HEK293T (cell line): ENCODE measurements at regions not wholly inside any gene's neighbourhood (a gene's known extent, or its start where the extent isn't known, plus 50 kb on each side); places are given as distances from the start of the nearest gene placed in this dataset.

ENCODE experiments used
- CTCF ChIA-PET: fragments of 350-600 bp; formaldehyde crosslinking; extraction: SDS; loops from one replicate; lab custom pipeline; 2021; ENCODE audit warnings: antibody characterized with exemption, inconsistent platforms; lab: Yijun Ruan, JAX
- POLR2A ChIA-PET: fragments of 350-600 bp; formaldehyde crosslinking; extraction: SDS; loops from one replicate; lab custom pipeline; 2020; ENCODE audit warnings: antibody characterized with exemption, inconsistent platforms; lab: Yijun Ruan, JAX
- DNase-seq: peaks from one replicate; pipeline ENCODE4 v3.0.0; 2012; ENCODE audit warnings: mixed read lengths; ENCODE audit errors: extremely low spot score
- ARNT ChIP-seq: fragments of 450-650 bp; IDR thresholded peaks from 2 replicates; pipeline ENCODE4 v1.6.1; 2017; ENCODE audit warnings: mild to moderate bottlenecking
- BHLHE40 ChIP-seq: fragments of 450-650 bp; IDR thresholded peaks from 2 replicates; pipeline ENCODE4 v1.6.1; 2016; ENCODE audit warnings: mild to moderate bottlenecking, moderate library complexity, borderline replicate concordance
- CTBP1 ChIP-seq: fragments of 450-650 bp; IDR thresholded peaks from 2 replicates; pipeline ENCODE4 v1.6.1; 2016; ENCODE audit warnings: borderline replicate concordance
- ELF4 ChIP-seq: fragments of 450-650 bp; IDR thresholded peaks from 2 replicates; pipeline ENCODE4 v1.6.1; 2017; ENCODE audit warnings: antibody characterized with exemption
- FOXA1 ChIP-seq: fragments of 450-650 bp; IDR thresholded peaks from 2 replicates; pipeline ENCODE4 v1.6.1; 2016; ENCODE audit warnings: mild to moderate bottlenecking
- FOXK2 ChIP-seq: fragments of 450-650 bp; IDR thresholded peaks from 2 replicates; pipeline ENCODE4 v1.6.1; 2016; ENCODE audit warnings: mild to moderate bottlenecking
- FOXM1 ChIP-seq: fragments of 450-650 bp; IDR thresholded peaks from 2 replicates; pipeline ENCODE4 v1.6.1; 2017; ENCODE audit warnings: mild to moderate bottlenecking, borderline replicate concordance
- HDGF ChIP-seq: fragments of 450-650 bp; IDR thresholded peaks from 2 replicates; pipeline ENCODE4 v1.6.1; 2017; ENCODE audit warnings: antibody characterized with exemption, borderline replicate concordance
- L3MBTL2 ChIP-seq: fragments of 450-650 bp; conservative IDR thresholded peaks from 2 replicates; pipeline ENCODE4 v1.6.1; 2016; ENCODE audit warnings: mild to moderate bottlenecking
- LEF1 ChIP-seq: fragments of 450-650 bp; IDR thresholded peaks from 2 replicates; pipeline ENCODE4 v1.6.1; 2017; ENCODE audit warnings: mild to moderate bottlenecking, borderline replicate concordance
- NFRKB ChIP-seq: fragments of 450-650 bp; IDR thresholded peaks from 2 replicates; pipeline ENCODE4 v1.6.1; 2016; ENCODE audit warnings: mild to moderate bottlenecking, moderate library complexity
- SP1 ChIP-seq: fragments of 450-650 bp; IDR thresholded peaks from 2 replicates; pipeline ENCODE4 v1.6.1; 2017
- SUZ12 ChIP-seq: fragments of 450-650 bp; IDR thresholded peaks from 2 replicates; pipeline ENCODE4 v1.6.1; 2016; ENCODE audit warnings: mild to moderate bottlenecking
- TARDBP ChIP-seq: fragments of 450-650 bp; IDR thresholded peaks from 2 replicates; pipeline ENCODE4 v1.6.1; 2016
- ZNF384 ChIP-seq: fragments of 450-650 bp; IDR thresholded peaks from 2 replicates; pipeline ENCODE4 v1.6.1; 2016
- TF ChIP-seq, protein P1 (sequence below): fragments of 450-650 bp; IDR thresholded peaks from 2 replicates; pipeline ENCODE4 v1.6.1; 2016

DNA sequence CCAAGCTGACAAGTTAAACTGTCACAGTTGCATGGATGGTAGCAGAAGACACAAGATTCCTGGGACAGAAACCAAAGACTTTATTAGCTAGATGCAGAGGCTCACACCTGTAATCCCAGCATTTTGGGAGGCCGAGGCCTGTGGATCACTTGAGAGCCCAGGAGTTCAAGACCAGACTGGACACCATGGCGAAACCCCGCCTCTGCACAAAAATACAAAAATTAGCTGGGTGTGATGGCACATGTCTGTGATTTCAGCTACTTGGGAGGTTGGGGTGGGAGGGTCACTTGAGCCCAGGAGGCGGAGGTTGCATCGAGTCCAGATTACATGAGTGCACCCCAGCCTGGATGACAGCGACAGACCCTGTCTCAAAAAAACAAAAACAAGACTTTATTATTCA lies 346.6 kb downstream of the IRS2 start:
- no peak for DNase-seq
- TF ChIP-seq FOXM1 (no peak), ELF4 (no peak), ARNT (no peak), FOXK2 (no peak), CTBP1 (no peak), HDGF (no peak), L3MBTL2 (no peak), TARDBP (no peak), FOXA1 (no peak), LEF1 (no peak), NFRKB (no peak)
- TF ChIP-seq, protein P1, sequence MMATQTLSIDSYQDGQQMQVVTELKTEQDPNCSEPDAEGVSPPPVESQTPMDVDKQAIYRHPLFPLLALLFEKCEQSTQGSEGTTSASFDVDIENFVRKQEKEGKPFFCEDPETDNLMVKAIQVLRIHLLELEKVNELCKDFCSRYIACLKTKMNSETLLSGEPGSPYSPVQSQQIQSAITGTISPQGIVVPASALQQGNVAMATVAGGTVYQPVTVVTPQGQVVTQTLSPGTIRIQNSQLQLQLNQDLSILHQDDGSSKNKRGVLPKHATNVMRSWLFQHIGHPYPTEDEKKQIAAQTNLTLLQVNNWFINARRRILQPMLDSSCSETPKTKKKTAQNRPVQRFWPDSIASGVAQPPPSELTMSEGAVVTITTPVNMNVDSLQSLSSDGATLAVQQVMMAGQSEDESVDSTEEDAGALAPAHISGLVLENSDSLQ, result no peak
- ChIA-PET CTCF (no interaction called here), POLR2A (no interaction called here)

DNA sequence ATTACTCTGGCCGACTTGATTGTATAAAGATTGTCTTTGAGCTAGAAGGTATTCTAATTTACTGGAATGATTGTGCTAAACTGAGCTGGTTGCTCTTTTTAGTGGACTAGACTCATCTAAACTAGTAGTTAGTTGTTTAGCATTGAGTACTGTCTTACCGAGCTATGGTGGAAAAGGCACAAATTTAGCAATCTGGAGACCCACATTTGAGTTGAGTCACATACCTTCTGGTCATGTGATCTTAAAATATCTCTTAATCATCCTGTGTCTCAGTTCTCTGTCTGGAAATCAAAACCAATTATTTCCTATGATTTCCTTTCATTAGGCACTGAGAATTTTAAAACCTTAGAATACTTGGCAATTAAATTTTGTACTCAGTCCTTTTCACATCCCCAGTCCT lies 349.5 kb downstream of the IRS2 start:
- TF ChIP-seq TARDBP, result no peak
- TF ChIP-seq SUZ12, result no peak
- no peak for TF ChIP-seq NFRKB
- TF ChIP-seq HDGF, result no peak
- no peak for TF ChIP-seq L3MBTL2
- no peak for TF ChIP-seq ZNF384
- TF ChIP-seq FOXK2, result no peak
- TF ChIP-seq ARNT, result no peak
- TF ChIP-seq ELF4, result no peak
- no peak for TF ChIP-seq FOXM1
- no peak for TF ChIP-seq LEF1
- TF ChIP-seq BHLHE40, result no peak
- no peak for TF ChIP-seq SP1
- TF ChIP-seq, protein P1, result no peak
- no peak for DNase-seq
- ChIA-PET CTCF (no interaction called here), POLR2A (no interaction called here)

DNA sequence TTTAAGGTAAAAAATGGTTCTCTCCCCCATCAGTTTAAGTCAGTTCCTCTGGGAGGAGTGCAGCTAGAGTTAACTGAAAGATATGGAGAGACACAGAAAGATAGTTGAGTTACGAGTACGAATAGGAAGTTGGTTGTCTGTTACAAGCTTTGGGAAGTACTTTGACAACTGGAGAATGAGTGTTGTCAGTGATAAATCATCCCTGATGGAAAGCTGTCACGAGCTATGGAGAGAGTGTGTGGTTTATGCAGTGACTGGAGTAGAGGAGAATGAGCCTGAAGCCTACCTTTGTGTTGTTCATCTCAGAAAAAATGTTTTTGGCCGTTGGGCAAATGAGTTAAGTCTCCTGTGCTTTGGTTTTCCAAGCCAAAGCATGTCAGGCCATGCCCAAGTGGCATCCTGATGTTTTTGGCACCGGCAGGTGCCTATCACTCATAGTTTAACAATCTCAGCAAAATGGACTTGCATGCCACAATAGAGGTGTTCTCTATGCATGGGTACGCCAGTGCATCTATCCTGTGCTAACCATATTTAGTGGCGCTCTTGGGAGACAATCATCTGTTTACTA lies 350.2 kb downstream of the IRS2 start:
- TF ChIP-seq SP1, result no peak
- no peak for TF ChIP-seq FOXA1
- no peak for TF ChIP-seq NFRKB
- TF ChIP-seq, protein P1, result no peak
- no peak for TF ChIP-seq LEF1
- TF ChIP-seq FOXM1, result no peak
- TF ChIP-seq FOXK2, result no peak
- TF ChIP-seq HDGF, result no peak
- no peak for TF ChIP-seq SUZ12
- no peak for TF ChIP-seq CTBP1
- no peak for TF ChIP-seq ELF4
- no peak for TF ChIP-seq ARNT
- no peak for TF ChIP-seq ZNF384
- TF ChIP-seq BHLHE40, result no peak
- TF ChIP-seq L3MBTL2, result no peak
- TF ChIP-seq TARDBP, result no peak
- no peak for DNase-seq
- ChIA-PET CTCF (no interaction called here), POLR2A (no interaction called here)

DNA sequence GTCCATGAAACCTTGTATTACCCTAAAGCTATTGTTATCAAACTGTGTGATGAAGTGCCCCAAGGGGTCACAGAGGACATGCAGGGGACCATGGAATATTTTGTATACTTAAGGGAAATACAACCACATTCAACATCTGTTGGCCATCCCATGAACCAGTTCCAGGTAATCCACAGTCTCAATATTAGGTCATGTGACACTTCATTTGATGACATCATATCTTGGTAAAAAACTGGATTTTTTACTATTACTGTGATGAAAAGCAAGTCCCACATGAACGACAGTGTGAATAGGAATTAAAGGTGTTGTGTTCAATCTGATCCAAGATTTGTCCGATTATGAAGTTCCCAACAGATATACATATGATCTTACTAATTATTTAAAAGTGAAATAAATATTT lies 355.2 kb downstream of the IRS2 start:
- ChIA-PET CTCF (no interaction called here), POLR2A (no interaction called here)
- no peak for DNase-seq
- TF ChIP-seq LEF1, result no peak
- TF ChIP-seq, protein P1, result no peak
- no peak for TF ChIP-seq SUZ12
- TF ChIP-seq TARDBP, result no peak
- no peak for TF ChIP-seq SP1
- no peak for TF ChIP-seq CTBP1
- no peak for TF ChIP-seq L3MBTL2
- no peak for TF ChIP-seq ZNF384
- TF ChIP-seq BHLHE40, result no peak
- TF ChIP-seq HDGF, result no peak
- TF ChIP-seq FOXM1, result no peak
- no peak for TF ChIP-seq FOXK2
- no peak for TF ChIP-seq ELF4
- no peak for TF ChIP-seq NFRKB
- no peak for TF ChIP-seq FOXA1
- no peak for TF ChIP-seq ARNT

DNA sequence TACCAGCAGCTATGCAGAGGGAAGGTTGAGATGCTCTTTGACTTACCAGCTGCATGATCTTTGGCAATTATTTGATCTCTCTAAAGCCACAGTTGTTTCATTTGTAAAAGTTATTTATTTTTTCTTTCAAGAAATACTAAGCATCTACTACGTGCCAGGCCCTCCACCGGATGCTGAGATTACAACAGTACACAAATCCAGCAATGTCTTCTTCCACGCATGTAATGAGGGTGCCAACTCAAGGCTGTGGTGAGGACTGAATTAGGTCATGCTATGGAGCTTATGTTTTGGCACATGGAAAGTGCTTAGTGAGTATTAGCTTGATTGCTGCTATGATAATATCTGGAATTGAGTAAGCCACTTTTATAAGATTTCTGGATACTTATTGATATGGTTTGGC lies 358.2 kb downstream of the IRS2 start:
- no peak for DNase-seq
- ChIA-PET POLR2A (no interaction called here), CTCF (no interaction called here)
- no peak for TF ChIP-seq FOXM1
- no peak for TF ChIP-seq BHLHE40
- TF ChIP-seq ELF4, result no peak

DNA sequence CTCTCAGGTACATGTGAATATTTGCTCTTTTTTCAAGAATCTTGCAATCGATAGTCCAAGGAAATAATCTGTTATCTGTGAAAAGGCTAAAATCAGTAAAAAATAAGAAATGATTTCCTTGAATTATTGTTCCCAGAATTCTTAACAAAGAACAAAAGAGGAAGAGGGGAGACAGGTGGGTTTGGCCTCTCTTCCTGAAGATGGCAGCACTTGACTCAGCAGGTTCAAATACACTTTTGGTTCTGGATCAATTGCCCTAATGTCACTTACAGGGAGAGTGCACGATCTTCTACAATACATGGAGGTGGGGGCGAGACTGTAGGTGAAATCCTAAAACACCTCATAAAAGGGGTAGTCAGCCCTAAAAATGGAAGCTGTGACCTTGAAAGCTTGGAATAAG lies 358.7 kb downstream of the IRS2 start:
- ChIA-PET CTCF (no interaction called here), POLR2A (no interaction called here)
- no peak for TF ChIP-seq ELF4
- TF ChIP-seq L3MBTL2, result no peak
- TF ChIP-seq CTBP1, result no peak
- TF ChIP-seq SUZ12, result no peak
- no peak for TF ChIP-seq ARNT
- TF ChIP-seq HDGF, result no peak
- TF ChIP-seq FOXM1, result no peak
- TF ChIP-seq SP1, result no peak
- no peak for TF ChIP-seq LEF1
- no peak for TF ChIP-seq BHLHE40
- TF ChIP-seq TARDBP, result no peak
- no peak for TF ChIP-seq FOXK2
- TF ChIP-seq, protein P1, result no peak
- no peak for TF ChIP-seq NFRKB
- no peak for TF ChIP-seq ZNF384
- no peak for TF ChIP-seq FOXA1
- no peak for DNase-seq
